Mesenchymal stem cell (in vitro differentiated cells and primary cell): ENCODE measurements at regions not wholly inside any gene's neighbourhood (a gene's known extent, or its start where the extent isn't known, plus 50 kb on each side); places are given as distances from the start of the nearest gene placed in this dataset.

Experiments
- DNase-seq: peaks from one replicate; pipeline ENCODE4 v3.0.0-alpha.2; 2013
- H2AFZ ChIP-seq: one replicate; pipeline ENCODE4 v1.6.1; 2013; ENCODE audit warnings: low read depth, mild to moderate bottlenecking, control low read depth, inconsistent platforms, low read length, moderate library complexity
- H2AK5ac ChIP-seq: 2 replicates; pipeline ENCODE4 v1.6.1; 2013; ENCODE audit warnings: low read length, moderate library complexity, mild to moderate bottlenecking, inconsistent platforms; ENCODE audit not compliant: severe bottlenecking
- H2BK120ac ChIP-seq: one replicate; pipeline ENCODE4 v1.6.1; 2013; ENCODE audit warnings: low read depth, mild to moderate bottlenecking, inconsistent platforms, low read length, moderate library complexity
- H2BK12ac ChIP-seq, 2 experiments: one replicate each; pipeline ENCODE4 v1.6.1; 2013; ENCODE audit warnings: inconsistent platforms in 2 of 2, low read length in 2 of 2, mild to moderate bottlenecking in 2 of 2, moderate library complexity in 2 of 2, control low read depth in 1 of 2
- H2BK15ac ChIP-seq: one replicate; pipeline ENCODE4 v1.6.1; 2013; ENCODE audit warnings: mild to moderate bottlenecking, low read depth, inconsistent platforms; ENCODE audit not compliant: poor library complexity, severe bottlenecking
- H2BK5ac ChIP-seq: 2 replicates; pipeline ENCODE4 v1.6.1; 2013; ENCODE audit warnings: low read depth, mild to moderate bottlenecking, low read length, control low read depth, inconsistent platforms; ENCODE audit not compliant: poor library complexity, severe bottlenecking
- H3K14ac ChIP-seq, 2 experiments: one replicate each; pipeline ENCODE4 v1.6.1; 2013; ENCODE audit warnings: inconsistent platforms in 2 of 2, low read length in 2 of 2, control low read depth in 1 of 2, mild to moderate bottlenecking in 1 of 2, moderate library complexity in 1 of 2
- H3K18ac ChIP-seq, 2 experiments: one replicate each; pipeline ENCODE4 v1.6.1; 2013; ENCODE audit warnings: inconsistent platforms in 2 of 2, low read length in 2 of 2, control low read depth in 1 of 2, low read depth in 1 of 2, mild to moderate bottlenecking in 1 of 2
- H3K23ac ChIP-seq, 2 experiments: one replicate each; pipeline ENCODE4 v1.6.1; 2013; ENCODE audit warnings: inconsistent platforms in 2 of 2, low read length in 2 of 2, mild to moderate bottlenecking in 2 of 2, moderate library complexity in 2 of 2, control low read depth in 1 of 2
- H3K27ac ChIP-seq: 2 replicates; pipeline ENCODE4 v1.5.1; 2013; ENCODE audit warnings: mild to moderate bottlenecking, moderate library complexity, low read length, control low read depth, inconsistent platforms; ENCODE audit not compliant: poor library complexity, severe bottlenecking
- H3K27me3 ChIP-seq, 2 experiments: 2 replicates each; pipeline versions ENCODE4 v1.6.1 to v1.7.0; 2013; ENCODE audit warnings: low read length in 2 of 2, mild to moderate bottlenecking in 2 of 2, moderate library complexity in 2 of 2, control low read depth in 1 of 2, inconsistent platforms in 1 of 2; ENCODE audit not compliant: control insufficient read depth in 1 of 2, insufficient read depth in 1 of 2
- H3K36me3 ChIP-seq, 2 experiments: 2 replicates each; pipeline versions ENCODE4 v1.6.1 to v1.7.0; 2013; ENCODE audit warnings: low read length in 2 of 2, control low read depth in 1 of 2, inconsistent platforms in 1 of 2, low read depth in 1 of 2, mild to moderate bottlenecking in 1 of 2; ENCODE audit not compliant: insufficient read depth in 2 of 2, control insufficient read depth in 1 of 2
- H3K4ac ChIP-seq, 2 experiments: one replicate each; pipeline ENCODE4 v1.6.1; 2013; ENCODE audit warnings: inconsistent platforms in 2 of 2, low read length in 2 of 2, mild to moderate bottlenecking in 2 of 2, moderate library complexity in 2 of 2, control low read depth in 1 of 2, low read depth in 1 of 2
- H3K4me1 ChIP-seq: 2 replicates; pipeline ENCODE4 v1.6.1; 2013; ENCODE audit warnings: low read depth, low read length, control low read depth; ENCODE audit not compliant: control insufficient read depth, insufficient read depth
- H3K4me2 ChIP-seq: 2 replicates; pipeline ENCODE4 v1.6.1; 2013; ENCODE audit warnings: low read length, mild to moderate bottlenecking, inconsistent platforms; ENCODE audit not compliant: poor library complexity, severe bottlenecking
- H3K4me3 ChIP-seq, 2 experiments: 2 replicates each; pipeline versions ENCODE4 v1.5.1 to v1.7.0; 2013; ENCODE audit warnings: low read length in 2 of 2, mild to moderate bottlenecking in 2 of 2, control low read depth in 1 of 2, low read depth in 1 of 2; ENCODE audit not compliant: insufficient read depth in 1 of 2
- H3K79me1 ChIP-seq: replicated peaks from 2 replicates; pipeline ENCODE4 v1.6.1; 2013; ENCODE audit warnings: mild to moderate bottlenecking, control low read depth, low read length, inconsistent platforms; ENCODE audit not compliant: poor library complexity, severe bottlenecking
- H3K9ac ChIP-seq: 2 replicates; pipeline ENCODE4 v1.7.0; 2013; ENCODE audit warnings: mild to moderate bottlenecking, low read length, moderate library complexity
- H3K9me3 ChIP-seq: 2 replicates; pipeline ENCODE4 v1.7.0; 2013; ENCODE audit warnings: mild to moderate bottlenecking, low read length; ENCODE audit not compliant: control insufficient read depth
- H4K8ac ChIP-seq: one replicate; pipeline ENCODE4 v1.6.1; 2013; ENCODE audit warnings: inconsistent platforms, mild to moderate bottlenecking, low read length, moderate library complexity
- H4K91ac ChIP-seq: one replicate; pipeline ENCODE4 v1.6.1; 2013; ENCODE audit warnings: mild to moderate bottlenecking, low read length, inconsistent platforms
- WGBS: methylation state at CpG from one replicate; pipeline ENCODE4 v1.1.7; 2013; ENCODE audit warnings: mixed read lengths; 5-methylcytosine and 5-hydroxymethylcytosine counted together

DNA sequence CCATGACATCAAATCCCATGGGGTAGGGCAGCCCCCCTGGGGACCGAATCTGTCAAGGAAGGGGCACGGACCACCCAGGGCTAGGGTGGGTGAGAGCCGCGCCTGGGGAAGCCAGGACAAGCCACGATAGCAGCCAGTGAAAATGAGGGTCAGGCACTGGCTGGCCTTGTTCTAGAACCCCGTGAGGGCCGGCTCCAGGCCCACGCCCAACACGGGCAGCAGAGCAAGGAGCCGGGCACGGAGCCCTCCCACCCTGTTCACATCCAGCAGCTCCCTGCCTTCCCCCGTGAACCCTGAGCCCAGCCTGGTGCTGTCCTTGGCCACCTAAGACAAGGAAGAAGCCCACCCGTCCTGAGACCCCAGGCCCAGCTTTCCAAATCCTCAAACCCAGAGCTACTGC lies 256.7 kb downstream of the PARN start:
- H3K4me3 ChIP-seq: no peak overlapping the region
- no peak overlapping the region for H3K9ac ChIP-seq
- no peak overlapping the region for H2AFZ ChIP-seq
- H4K8ac ChIP-seq: no peak overlapping the region
- no peaks in the 10 kb centered on the region for H3K27me3 ChIP-seq
- DNase-seq: no peak
- no peak overlapping the region for H3K27ac ChIP-seq
- 94% methylated on average over 13 of the region's 13 CpGs for WGBS
- peaks cover 10% of the 10 kb centered on the region for H3K4me1 ChIP-seq
- H2BK5ac ChIP-seq: no peak overlapping the region
- H3K4me2 ChIP-seq: no peak overlapping the region
- H3K23ac ChIP-seq: no peak overlapping the region
- H2BK12ac ChIP-seq: no peak overlapping the region
- no peak overlapping the region for H2BK15ac ChIP-seq
- H3K4ac ChIP-seq: no peak overlapping the region
- no peak overlapping the region for H4K91ac ChIP-seq
- no peak overlapping the region for H3K18ac ChIP-seq
- no peak overlapping the region for H3K14ac ChIP-seq
- H2AK5ac ChIP-seq: no peak overlapping the region
- H2BK120ac ChIP-seq: no peak overlapping the region
- H3K36me3 ChIP-seq: no peaks in the 10 kb centered on the region
- H3K79me1 ChIP-seq: no peaks in the 10 kb centered on the region
- no peaks in the 10 kb centered on the region for H3K9me3 ChIP-seq

DNA sequence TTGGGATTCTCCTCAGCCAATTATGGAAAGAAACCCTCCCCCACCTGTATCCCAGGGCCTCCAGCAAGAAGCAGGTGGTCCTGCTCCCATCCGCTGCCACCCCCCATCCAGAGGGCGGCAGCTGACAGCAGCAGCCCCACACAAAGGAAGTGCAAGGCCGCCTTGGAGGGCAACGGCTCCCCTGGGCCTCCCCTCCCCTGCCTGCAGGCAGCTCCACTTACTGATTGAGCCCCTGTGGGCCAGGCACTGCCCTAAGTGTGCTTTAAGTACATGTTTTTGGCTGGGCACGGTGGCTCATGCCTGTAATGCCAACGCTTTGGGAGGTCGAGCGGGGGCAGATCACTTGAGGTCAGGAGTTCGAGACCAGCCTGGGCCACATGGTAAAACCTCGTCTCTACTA lies 257.6 kb downstream of the PARN start:
- no peak overlapping the region for H3K18ac ChIP-seq
- H4K8ac ChIP-seq: no peak overlapping the region
- H3K4me2 ChIP-seq: no peak overlapping the region
- H3K4ac ChIP-seq: no peak overlapping the region
- H3K27ac ChIP-seq: no peak overlapping the region
- WGBS: 68% methylated on average over 10 of the region's 10 CpGs
- H4K91ac ChIP-seq: no peak overlapping the region
- DNase-seq: no peak
- no peaks in the 10 kb centered on the region for H3K27me3 ChIP-seq
- no peak overlapping the region for H2BK5ac ChIP-seq
- no peak overlapping the region for H3K9ac ChIP-seq
- H3K4me3 ChIP-seq: no peak overlapping the region
- H3K79me1 ChIP-seq: no peaks in the 10 kb centered on the region
- H2BK12ac ChIP-seq: no peak overlapping the region
- H3K14ac ChIP-seq: peak overlapping the region in 1 of 2 experiments; percentile 4
- no peak overlapping the region for H2BK120ac ChIP-seq
- no peak overlapping the region for H2AK5ac ChIP-seq
- peaks cover 8% of the 10 kb centered on the region for H3K4me1 ChIP-seq
- H3K23ac ChIP-seq: no peak overlapping the region
- H3K9me3 ChIP-seq: no peaks in the 10 kb centered on the region
- H2BK15ac ChIP-seq: no peak overlapping the region
- no peak overlapping the region for H2AFZ ChIP-seq
- no peaks in the 10 kb centered on the region for H3K36me3 ChIP-seq

DNA sequence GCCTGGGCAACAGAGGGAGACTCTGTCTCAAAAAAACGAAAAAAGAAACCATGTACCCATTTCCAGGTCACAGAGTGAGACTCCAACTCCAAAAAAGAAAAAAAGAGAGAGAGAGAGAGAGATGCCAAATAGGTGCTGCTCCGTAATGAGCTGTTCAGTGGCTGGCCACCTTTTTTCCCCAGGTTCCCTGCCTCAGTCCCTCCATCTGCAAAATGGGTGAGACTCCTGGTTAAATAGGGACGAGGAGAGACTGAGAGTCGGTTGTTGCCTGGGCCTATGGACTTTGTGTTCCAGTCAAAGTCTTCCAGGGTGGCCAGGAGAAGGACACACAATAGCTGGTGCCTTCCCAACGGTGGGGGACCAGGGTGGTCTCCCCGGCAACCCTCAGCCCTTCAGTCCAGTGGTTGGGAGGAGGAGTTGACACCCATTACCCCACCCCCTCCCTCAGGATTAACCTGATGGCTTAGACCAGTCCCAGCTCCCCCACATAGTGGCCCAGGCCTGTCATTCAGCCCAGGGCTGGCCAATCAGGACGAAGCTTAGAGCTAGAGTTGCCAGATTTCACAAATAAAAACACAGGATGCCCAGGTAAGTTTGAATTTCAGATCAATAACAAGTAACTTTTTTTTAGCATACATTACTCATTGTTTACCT lies 258.2 kb downstream of the PARN start:
- Histone ChIP-seq H3K4me1 (peaks cover 8% of the 10 kb centered on the region), H3K9ac (no peak overlapping the region), H3K23ac (no peak overlapping the region), H2BK120ac (no peak overlapping the region), H3K4ac (no peak overlapping the region), H3K18ac (no peak overlapping the region), H4K8ac (no peak overlapping the region), H3K14ac (no peak overlapping the region), H3K27me3 (no peaks in the 10 kb centered on the region), H2AFZ (no peak overlapping the region), H3K79me1 (no peaks in the 10 kb centered on the region), H3K36me3 (no peaks in the 10 kb centered on the region), H2BK5ac (no peak overlapping the region), H3K4me2 (no peak overlapping the region), H2AK5ac (no peak overlapping the region), H3K4me3 (no peak overlapping the region), H3K9me3 (no peaks in the 10 kb centered on the region), H4K91ac (no peak overlapping the region), H2BK12ac (no peak overlapping the region), H3K27ac (no peak overlapping the region), H2BK15ac (no peak overlapping the region)
- no peak for DNase-seq
- WGBS: 78% methylated on average over 5 of the region's 7 CpGs

DNA sequence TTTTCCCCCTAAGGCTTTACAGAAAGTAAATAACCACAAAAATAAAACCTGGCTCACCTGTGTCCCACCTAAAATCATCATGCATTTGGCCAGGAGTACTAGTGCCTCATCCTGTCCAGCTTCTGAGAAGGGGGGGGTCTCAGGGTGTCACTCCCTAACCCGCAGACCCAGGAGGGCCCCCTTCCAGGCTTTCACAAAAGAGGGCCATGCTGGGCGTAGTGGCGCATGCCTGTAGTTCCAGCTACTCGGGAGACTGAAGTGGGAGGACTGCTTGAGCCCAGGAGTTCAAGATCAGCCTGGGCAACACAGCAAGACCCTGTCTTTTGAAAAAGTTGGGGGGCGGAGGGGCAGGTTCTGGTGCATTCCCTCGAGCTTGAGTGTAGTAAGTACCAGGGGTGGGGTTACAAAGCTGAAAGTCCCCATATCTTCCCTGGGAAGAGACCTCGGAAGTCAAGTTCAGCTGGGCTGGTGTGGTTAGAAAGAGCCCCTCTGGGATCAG lies 259.3 kb downstream of the PARN start:
- Histone ChIP-seq H3K23ac (no peak overlapping the region), H2AK5ac (no peak overlapping the region), H2BK15ac (no peak overlapping the region), H3K27me3 (no peaks in the 10 kb centered on the region), H3K9ac (peak overlapping the region; percentile 84), H2AFZ (no peak overlapping the region), H3K18ac (no peak overlapping the region), H2BK120ac (no peak overlapping the region), H3K9me3 (no peaks in the 10 kb centered on the region), H4K91ac (no peak overlapping the region), H3K79me1 (no peaks in the 10 kb centered on the region), H4K8ac (no peak overlapping the region), H3K4me1 (peaks cover 6% of the 10 kb centered on the region), H3K4ac (no peak overlapping the region), H2BK12ac (no peak overlapping the region), H3K14ac (no peak overlapping the region), H3K36me3 (no peaks in the 10 kb centered on the region), H3K4me3 (no peak overlapping the region), H3K4me2 (no peak overlapping the region), H2BK5ac (no peak overlapping the region), H3K27ac (no peak overlapping the region)
- WGBS: 76% methylated on average over 7 of the region's 7 CpGs
- DNase-seq: no peak
